Keratinocyte (primary cell): ENCODE measurements at regions not wholly inside any gene's neighbourhood (a gene's known extent, or its start where the extent isn't known, plus 50 kb on each side); places are given as distances from the start of the nearest gene placed in this dataset.

Experiments
- CTCF ChIP-seq, 3 experiments: IDR thresholded peaks in 1 of 3; conservative IDR thresholded peaks in 1 of 3; optimal IDR thresholded peaks in 1 of 3; 2 replicates in 2 of 3; 3 replicates in 1 of 3; pipeline versions ENCODE3 to v1.5.1; 2011; ENCODE audit warnings: low read length in 3 of 3, mild to moderate bottlenecking in 3 of 3, moderate library complexity in 2 of 3, control low read depth in 1 of 3, inconsistent platforms in 1 of 3; ENCODE audit not compliant: insufficient read depth in 2 of 3; ENCODE audit errors: extremely low read depth in 1 of 3
- EZH2 ChIP-seq: IDR thresholded peaks from one replicate; pipeline ENCODE4 v1.6.1; 2012; ENCODE audit warnings: inconsistent platforms, mild to moderate bottlenecking, low read length, moderate library complexity

GRCh38 chr2:156151351-156151750 is 181.2 kb downstream of the NR4A2 start:
- TF ChIP-seq CTCF (optimal IDR thresholded peaks at IDR 0.05 in 1 of 3, IDR thresholded peaks at IDR 0.05 in 1 of 3, conservative IDR thresholded peaks at IDR 0.05 in 1 of 3; ENCODE audit: extremely low read depth in 1 of 3, insufficient read depth in 2 of 3, low read length in 3 of 3) (no peak), EZH2 (no peak)
